ENCODE measurements at regions not wholly inside any gene's neighbourhood (a gene's known extent, or its start where the extent isn't known, plus 50 kb on each side); places are given as distances from the start of the nearest gene placed in this dataset.

DNA sequence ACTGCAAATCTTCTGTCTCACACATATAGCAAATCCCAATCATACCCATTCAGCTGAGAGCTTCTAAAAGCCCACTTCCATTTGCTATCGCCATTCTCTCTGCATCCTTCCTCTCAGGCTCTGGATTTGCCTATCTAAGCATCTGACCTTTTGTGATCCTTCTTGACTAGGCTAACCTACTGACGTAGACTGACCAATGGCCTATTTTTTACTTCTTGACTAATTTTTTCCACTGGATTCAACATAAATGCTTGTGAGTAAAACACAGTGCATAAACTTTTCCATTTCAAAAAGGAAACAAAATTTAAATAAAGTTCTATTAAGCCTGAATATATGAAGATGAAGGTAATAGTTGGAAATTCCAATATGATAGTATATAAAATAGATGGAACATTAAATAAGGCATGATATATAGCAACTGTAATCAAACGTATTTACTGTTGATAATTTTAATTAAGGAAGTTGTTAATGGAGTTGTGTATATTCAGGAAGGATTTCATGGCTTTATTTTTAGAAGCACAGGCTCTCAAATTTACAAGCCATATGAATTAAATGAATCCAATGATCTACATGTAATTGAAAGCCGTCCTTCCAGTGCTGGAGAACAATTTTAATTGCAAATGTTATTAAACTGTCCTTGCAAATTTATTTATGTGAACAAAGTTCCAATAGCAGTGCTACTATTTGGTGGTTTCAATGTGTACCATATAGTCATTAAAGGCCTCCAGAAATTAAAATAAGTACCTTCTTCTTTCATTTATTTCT is 918.4 kb downstream of the SORCS3 start:
- TF ChIP-seq, protein P1, sequence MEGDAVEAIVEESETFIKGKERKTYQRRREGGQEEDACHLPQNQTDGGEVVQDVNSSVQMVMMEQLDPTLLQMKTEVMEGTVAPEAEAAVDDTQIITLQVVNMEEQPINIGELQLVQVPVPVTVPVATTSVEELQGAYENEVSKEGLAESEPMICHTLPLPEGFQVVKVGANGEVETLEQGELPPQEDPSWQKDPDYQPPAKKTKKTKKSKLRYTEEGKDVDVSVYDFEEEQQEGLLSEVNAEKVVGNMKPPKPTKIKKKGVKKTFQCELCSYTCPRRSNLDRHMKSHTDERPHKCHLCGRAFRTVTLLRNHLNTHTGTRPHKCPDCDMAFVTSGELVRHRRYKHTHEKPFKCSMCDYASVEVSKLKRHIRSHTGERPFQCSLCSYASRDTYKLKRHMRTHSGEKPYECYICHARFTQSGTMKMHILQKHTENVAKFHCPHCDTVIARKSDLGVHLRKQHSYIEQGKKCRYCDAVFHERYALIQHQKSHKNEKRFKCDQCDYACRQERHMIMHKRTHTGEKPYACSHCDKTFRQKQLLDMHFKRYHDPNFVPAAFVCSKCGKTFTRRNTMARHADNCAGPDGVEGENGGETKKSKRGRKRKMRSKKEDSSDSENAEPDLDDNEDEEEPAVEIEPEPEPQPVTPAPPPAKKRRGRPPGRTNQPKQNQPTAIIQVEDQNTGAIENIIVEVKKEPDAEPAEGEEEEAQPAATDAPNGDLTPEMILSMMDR (IDR thresholded peaks at IDR 0.05), result no peak
- TF ChIP-seq, protein P2, sequence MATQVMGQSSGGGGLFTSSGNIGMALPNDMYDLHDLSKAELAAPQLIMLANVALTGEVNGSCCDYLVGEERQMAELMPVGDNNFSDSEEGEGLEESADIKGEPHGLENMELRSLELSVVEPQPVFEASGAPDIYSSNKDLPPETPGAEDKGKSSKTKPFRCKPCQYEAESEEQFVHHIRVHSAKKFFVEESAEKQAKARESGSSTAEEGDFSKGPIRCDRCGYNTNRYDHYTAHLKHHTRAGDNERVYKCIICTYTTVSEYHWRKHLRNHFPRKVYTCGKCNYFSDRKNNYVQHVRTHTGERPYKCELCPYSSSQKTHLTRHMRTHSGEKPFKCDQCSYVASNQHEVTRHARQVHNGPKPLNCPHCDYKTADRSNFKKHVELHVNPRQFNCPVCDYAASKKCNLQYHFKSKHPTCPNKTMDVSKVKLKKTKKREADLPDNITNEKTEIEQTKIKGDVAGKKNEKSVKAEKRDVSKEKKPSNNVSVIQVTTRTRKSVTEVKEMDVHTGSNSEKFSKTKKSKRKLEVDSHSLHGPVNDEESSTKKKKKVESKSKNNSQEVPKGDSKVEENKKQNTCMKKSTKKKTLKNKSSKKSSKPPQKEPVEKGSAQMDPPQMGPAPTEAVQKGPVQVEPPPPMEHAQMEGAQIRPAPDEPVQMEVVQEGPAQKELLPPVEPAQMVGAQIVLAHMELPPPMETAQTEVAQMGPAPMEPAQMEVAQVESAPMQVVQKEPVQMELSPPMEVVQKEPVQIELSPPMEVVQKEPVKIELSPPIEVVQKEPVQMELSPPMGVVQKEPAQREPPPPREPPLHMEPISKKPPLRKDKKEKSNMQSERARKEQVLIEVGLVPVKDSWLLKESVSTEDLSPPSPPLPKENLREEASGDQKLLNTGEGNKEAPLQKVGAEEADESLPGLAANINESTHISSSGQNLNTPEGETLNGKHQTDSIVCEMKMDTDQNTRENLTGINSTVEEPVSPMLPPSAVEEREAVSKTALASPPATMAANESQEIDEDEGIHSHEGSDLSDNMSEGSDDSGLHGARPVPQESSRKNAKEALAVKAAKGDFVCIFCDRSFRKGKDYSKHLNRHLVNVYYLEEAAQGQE (IDR thresholded peaks at IDR 0.05; ENCODE audit: insufficient read depth in 1 of 2, low read depth in 2 of 2, low read length in 1 of 2), result no peak
- no peak for TF ChIP-seq POLR2AphosphoS5 (IDR thresholded peaks at IDR 0.05; ENCODE audit: low read depth, low read length)
- TF ChIP-seq SIN3A (IDR thresholded peaks at IDR 0.05; ENCODE audit: borderline replicate concordance, insufficient read depth, low read depth, low read length), result no peak

All from Panc1 (cell line).